ENCODE measurements at regions not wholly inside any gene's neighbourhood (a gene's known extent, or its start where the extent isn't known, plus 50 kb on each side); places are given as distances from the start of the nearest gene placed in this dataset.

- no peak overlapping the region for H2BK20ac ChIP-seq (ENCODE audit: low read length)
- H4K20me1 ChIP-seq (replicated peaks in 1 of 2; ENCODE audit: control insufficient read depth in 1 of 2, insufficient read depth in 2 of 2, low read length in 2 of 2) = no peaks in the 10 kb centered on the region
- H3K18ac ChIP-seq (ENCODE audit: extremely low read depth, low read length) = no peak overlapping the region
- WGBS, 2 experiments (ENCODE audit: extremely low coverage in 1 of 2, insufficient coverage in 1 of 2, insufficient read length in 1 of 2, insufficient replicate concordance in 2 of 2, low coverage in 1 of 2, low lambda C conversion rate in 2 of 2, missing lambda C conversion rate in 1 of 2) = 90% methylated on average over 2 of the region's 2 CpGs; no CpG with 5 or more reads in 1 of the 2 experiments
- no peaks in the 10 kb centered on the region for H3K79me2 ChIP-seq (ENCODE audit: control insufficient read depth in 1 of 2, insufficient read depth in 2 of 2, low read length in 2 of 2)
- no peak overlapping the region for H2AFZ ChIP-seq (ENCODE audit: low read length)
- no peaks in the 10 kb centered on the region for H3K79me1 ChIP-seq (ENCODE audit: low read depth, low read length)
- H4K91ac ChIP-seq (replicated peaks; ENCODE audit: insufficient read length, low read length) = no peak overlapping the region
- H2BK120ac ChIP-seq (replicated peaks; ENCODE audit: low read depth, low read length) = no peak overlapping the region
- no peak for DNase-seq (ENCODE audit: low read depth in 1 of 2, low spot score in 2 of 2)
- H2BK12ac ChIP-seq (ENCODE audit: low read depth, low read length) = no peak overlapping the region
- H4K5ac ChIP-seq (ENCODE audit: insufficient read length, low read depth, low read length) = no peak overlapping the region
- POLR2A ChIA-PET (ENCODE audit: partially characterized antibody) = interaction anchor here (0.8 kb wide), 1 partner anchor 43 kb away, joined by 3 read pairs; no protein-coding TSS in a partner anchor
- no peak overlapping the region for H3K9ac ChIP-seq (replicated peaks in 1 of 4; ENCODE audit: extremely low read depth in 1 of 4, low read depth in 3 of 4, low read length in 3 of 4)
- H3K4me2 ChIP-seq (ENCODE audit: insufficient read depth in 1 of 2, low read depth in 2 of 2, low read length in 2 of 2) = no peak overlapping the region
- no peak overlapping the region for H3K27ac ChIP-seq (ENCODE audit: low read depth, low read length)
- no peak overlapping the region for H3K4ac ChIP-seq (replicated peaks; ENCODE audit: insufficient read length, low read depth, low read length)
- no peak overlapping the region for H2BK5ac ChIP-seq (ENCODE audit: low read depth, low read length)
- no peaks in the 10 kb centered on the region for H3K36me3 ChIP-seq (ENCODE audit: control insufficient read depth in 2 of 4, insufficient read depth in 4 of 4, low read length in 3 of 4)
- H2BK15ac ChIP-seq (ENCODE audit: low read length) = no peak overlapping the region
- H3K4me1 ChIP-seq (replicated peaks in 1 of 4; ENCODE audit: control insufficient read depth in 3 of 4, insufficient read depth in 4 of 4, low read length in 3 of 4) = peaks cover 0 to 7% (median 0%) of the 10 kb centered on the region in 4 experiments; a peak in 1 of 7 replicates
- no peaks in the 10 kb centered on the region for H3K27me3 ChIP-seq (replicated peaks in 1 of 4; ENCODE audit: control insufficient read depth in 3 of 4, extremely low read depth in 1 of 4, insufficient read depth in 3 of 4, low read length in 3 of 4)
- no peak overlapping the region for H3K14ac ChIP-seq (ENCODE audit: insufficient read length)
- no peak overlapping the region for H2AK5ac ChIP-seq (ENCODE audit: low read depth, low read length)
- CTCF ChIA-PET (ENCODE audit: partially characterized antibody) = interaction anchor here (0.8 to 1.5 kb wide), 3 partner anchors 10 to 193 kb away, joined by 3 to 9 read pairs (median 3); no protein-coding TSS in a partner anchor
- FAIRE-seq = no peak
- H3K4me3 ChIP-seq (ENCODE audit: extremely low read depth in 1 of 4, insufficient read depth in 2 of 4, low read depth in 3 of 4, low read length in 4 of 4) = no peak overlapping the region
- H3K23ac ChIP-seq (ENCODE audit: insufficient read length) = no peak overlapping the region
- H3K23me2 ChIP-seq (ENCODE audit: low read depth, low read length) = no peaks in the 10 kb centered on the region
- H4K8ac ChIP-seq (ENCODE audit: extremely low read depth, insufficient read depth, low read length) = no peak overlapping the region
- no peaks in the 10 kb centered on the region for H3K9me3 ChIP-seq (ENCODE audit: insufficient read depth in 2 of 2, low read depth in 1 of 2, low read length in 1 of 2)
- TF ChIP-seq NRF1 (IDR thresholded peaks at IDR 0.05; ENCODE audit: low read depth, low read length) (no peak), EGR1 (IDR thresholded peaks at IDR 0.05; ENCODE audit: borderline replicate concordance, low read depth, low read length) (no peak), EP300 (IDR thresholded peaks at IDR 0.05; ENCODE audit: borderline replicate concordance in 1 of 2, low read depth in 2 of 2, low read length in 2 of 2) (no peak), SIN3A (conservative IDR thresholded peaks at IDR 0.05 in 1 of 2, IDR thresholded peaks at IDR 0.05 in 1 of 2; ENCODE audit: low read depth in 1 of 2, low read length in 2 of 2) (no peak), KDM5A (IDR thresholded peaks at IDR 0.05; ENCODE audit: low read length) (no peak), YY1 (IDR thresholded peaks at IDR 0.05; ENCODE audit: low read depth, low read length) (no peak), POLR2A (IDR thresholded peaks at IDR 0.05; ENCODE audit: control extremely low read depth in 1 of 2, low read depth in 2 of 2, low read length in 2 of 2) (no peak), POLR2AphosphoS5 (IDR thresholded peaks at IDR 0.05; ENCODE audit: low read depth, low read length) (no peak), FOSL1 (IDR thresholded peaks at IDR 0.05; ENCODE audit: insufficient read depth, low read depth, low read length) (no peak), CHD1 (IDR thresholded peaks at IDR 0.05; ENCODE audit: low read depth, low read length) (no peak)
- no peak overlapping the region for H3K56ac ChIP-seq (replicated peaks; ENCODE audit: insufficient read length, low read depth, low read length)
These were observed 92.6 kb downstream of the ZNF281 start for GRCh38 chr1:200317236-200317635.

Data from H1 (cell line).